ENCODE measurements at regions not wholly inside any gene's neighbourhood (a gene's known extent, or its start where the extent isn't known, plus 50 kb on each side); places are given as distances from the start of the nearest gene placed in this dataset.

DNA sequence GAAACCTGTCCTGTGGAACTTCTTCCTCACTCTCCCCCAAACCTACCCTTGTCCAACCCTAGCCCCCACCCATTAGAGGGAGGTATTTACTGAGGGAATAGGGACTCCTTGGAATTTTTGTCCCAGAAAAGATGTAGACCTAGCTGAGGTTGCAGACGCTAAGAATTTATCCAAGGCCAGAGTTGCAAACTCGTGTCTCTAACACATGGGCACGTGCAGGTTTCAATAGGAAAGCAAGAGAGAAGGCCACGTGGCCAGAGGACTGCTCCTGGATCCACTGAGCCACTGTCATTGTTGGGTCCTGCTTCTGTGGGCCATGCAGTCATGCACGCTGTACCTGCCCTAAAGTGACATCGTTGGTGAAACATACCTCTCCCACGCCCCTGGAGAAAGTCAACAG, 243.4 kb upstream of the KCNG1 start:
- DNase-seq (ENCODE audit: low read depth) = no peak

DNA sequence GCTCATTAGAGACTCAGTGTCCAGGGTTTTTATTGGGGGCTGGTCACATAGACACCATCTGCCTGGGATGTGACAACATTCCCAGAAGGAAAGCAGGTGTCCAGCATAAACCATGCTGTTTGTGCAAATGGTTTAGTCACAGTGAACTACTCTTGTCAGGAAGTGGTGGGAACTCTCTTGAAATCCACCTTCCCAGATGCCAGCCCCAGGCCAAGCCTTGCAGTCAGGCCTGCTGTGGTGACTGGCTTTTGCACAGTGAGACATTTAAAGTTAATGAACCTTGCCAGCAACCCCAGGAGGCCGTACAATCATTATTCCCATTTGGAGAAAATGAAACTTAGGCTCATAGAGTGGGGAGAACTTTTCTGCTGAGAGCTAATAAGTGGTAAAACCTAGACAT, 242.5 kb upstream of the KCNG1 start:
- DNase-seq (ENCODE audit: low read depth) = no peak

DNA sequence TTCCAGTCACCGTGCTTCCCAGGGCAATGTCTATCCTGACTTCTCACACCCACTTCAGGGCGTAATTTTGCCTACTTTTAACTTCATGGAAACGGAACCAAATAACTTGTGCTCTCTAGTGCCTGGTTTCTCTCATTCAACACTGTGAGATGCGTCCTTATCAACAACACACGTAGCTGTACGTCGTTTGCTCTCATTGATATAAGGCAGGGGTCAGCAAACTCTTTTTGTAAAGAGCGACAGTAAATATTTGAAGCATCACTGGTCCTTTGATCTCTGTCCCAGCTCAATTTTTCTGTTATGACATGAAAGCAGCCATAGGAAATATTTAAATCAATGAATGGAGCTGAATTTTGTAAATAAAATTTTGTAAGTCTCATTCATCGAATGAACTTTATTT, 239.3 kb upstream of the KCNG1 start:
- DNase-seq (ENCODE audit: low read depth) = no peak

DNA sequence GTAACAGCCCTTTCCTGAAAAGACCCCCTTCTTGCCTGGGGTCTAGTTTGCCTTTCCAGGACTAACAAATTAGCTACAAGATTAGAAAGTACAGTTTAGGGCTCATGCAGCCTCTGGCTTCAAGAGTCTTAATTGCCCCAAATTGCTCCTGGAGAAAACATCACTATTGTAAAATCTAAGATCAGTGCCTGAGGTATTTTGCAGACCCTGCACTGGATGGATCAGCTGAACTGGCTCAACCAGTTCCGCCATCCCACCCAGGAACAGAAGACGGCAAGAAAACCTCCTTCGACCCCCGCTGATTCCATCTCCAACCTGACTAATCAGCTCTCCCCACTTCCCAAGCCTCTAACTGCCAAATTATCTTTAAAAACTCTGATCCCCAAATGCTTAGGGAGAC, 236.5 kb upstream of the KCNG1 start:
- no peak for DNase-seq (ENCODE audit: low read depth)

DNA sequence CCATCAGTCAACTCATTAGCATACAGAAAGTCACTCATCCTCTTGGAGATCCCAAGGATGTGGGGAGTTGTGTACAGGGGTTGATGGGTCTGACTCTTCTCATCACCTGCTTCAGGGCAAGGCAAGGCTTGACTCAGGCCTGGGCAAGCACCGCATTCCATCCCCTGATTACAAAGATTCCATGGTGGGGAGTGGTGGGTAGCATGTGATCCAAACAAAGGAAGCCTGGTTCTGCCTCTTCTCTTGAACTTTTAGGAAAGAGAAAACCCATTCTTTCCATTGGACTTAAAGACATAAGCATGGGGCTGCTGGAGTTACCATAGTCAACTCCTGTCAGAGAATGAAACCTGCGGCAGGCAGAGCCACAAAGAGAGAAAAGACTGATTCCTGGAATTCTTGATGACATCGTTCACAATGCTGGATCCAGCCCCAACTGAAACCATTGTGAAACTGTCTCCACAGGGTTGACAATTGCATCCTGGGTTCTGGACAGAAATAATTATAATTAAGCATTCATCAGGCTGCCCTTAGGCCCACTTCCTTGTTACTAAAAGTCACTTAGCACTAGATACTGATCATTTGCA, 235.8 kb upstream of the KCNG1 start:
- no peak for DNase-seq (ENCODE audit: low read depth)

DNA sequence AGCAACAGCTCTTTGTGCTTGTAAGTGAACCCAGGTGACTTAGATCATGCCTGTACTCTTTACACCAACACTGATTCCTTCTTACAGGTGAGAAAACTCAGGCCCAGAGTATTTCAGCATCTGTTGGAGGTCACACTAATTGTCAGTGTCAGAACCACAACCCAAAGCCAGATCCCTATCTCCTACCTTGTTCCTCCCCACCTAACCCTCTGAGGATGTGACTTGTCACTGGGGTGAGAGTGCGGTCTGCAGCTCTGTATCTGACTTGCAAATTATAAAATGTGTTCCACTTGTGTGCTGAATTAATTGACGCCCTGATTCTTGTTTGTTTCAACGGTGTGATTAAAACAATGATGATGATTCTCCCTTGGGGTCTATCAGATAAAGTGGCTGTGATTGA, 232.5 kb upstream of the KCNG1 start:
- DNase-seq (ENCODE audit: low read depth) = no peak

DNA sequence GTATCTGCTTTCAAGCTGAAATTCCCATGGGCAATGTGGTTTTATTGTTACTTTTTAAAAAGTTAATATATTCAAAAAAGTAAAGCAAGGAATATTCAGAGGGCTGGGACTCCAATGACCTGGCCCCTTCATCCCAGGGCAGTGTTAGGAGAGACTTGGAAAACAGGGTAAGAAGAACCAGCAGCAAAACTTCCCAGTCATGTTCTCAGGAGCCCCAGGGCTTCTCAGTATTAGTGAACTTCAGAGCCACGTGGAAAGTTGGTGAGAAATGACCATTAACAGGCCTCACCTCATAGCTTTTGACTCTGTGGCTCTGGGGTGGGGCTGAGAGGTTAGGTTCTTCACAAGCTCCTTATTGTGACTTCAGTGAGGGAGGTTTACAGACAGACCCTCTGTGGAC, 230.4 kb upstream of the KCNG1 start:
- no peak for DNase-seq (ENCODE audit: low read depth)

DNA sequence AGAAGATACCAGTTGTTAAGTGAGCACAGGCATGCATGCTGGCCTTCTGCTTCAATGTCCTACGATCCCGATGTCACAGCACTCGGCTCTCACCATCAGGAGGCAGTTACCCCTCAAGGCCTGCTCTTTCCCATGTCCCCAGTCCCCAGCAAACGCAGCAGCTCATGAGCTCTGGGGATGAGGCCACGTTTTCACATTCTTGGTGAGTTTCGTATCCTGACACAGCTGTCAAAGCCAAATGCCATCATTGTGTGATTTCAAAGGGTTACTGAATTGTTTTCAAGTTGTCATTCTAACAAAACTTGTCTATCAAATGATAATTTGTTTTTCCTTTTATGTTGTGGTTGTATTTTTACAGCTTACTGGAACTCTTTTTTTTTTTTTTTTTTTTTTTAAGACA, 226.9 kb upstream of the KCNG1 start:
- DNase-seq (ENCODE audit: low read depth) = no peak

DNA sequence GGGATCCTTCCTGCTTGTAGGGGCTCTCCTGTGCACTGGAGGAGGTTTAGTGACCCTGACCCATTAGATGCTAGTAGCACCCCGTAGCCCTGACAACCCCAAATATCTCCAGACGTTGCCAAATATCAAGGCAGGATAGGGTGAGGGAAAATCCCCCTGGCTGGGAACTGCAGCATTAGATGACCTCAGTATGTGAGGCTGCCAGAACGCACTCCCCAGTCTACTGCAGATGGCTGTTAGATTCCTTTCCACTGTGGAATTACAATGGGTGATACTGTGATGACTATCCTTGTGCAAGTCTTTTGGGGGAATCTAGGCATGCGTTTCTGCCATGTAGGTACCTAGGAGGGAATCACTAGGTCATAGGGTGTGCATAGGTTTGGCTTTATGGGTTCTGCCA, 226.3 kb upstream of the KCNG1 start:
- DNase-seq (ENCODE audit: low read depth) = no peak

DNA sequence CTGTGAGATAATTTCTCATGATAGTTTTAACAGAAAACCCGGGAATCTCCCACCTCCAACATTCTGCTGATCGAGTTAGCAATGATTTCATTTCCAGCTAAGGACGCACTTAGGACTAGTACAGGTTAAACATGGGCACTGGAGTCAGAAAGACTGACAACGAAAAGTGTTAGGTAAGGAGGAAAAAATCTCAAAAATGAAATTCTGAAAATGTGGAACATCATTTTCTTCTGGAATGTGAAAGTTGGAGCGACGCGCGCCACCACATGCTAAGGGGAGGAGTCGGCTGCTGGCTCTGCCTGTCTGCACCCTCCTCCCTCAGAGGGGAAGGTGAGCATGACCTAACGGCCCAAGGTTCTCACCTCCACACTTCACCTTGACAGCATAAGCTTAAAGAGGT, 221.6 kb upstream of the KCNG1 start:
- no peak for DNase-seq (ENCODE audit: low read depth)

DNA sequence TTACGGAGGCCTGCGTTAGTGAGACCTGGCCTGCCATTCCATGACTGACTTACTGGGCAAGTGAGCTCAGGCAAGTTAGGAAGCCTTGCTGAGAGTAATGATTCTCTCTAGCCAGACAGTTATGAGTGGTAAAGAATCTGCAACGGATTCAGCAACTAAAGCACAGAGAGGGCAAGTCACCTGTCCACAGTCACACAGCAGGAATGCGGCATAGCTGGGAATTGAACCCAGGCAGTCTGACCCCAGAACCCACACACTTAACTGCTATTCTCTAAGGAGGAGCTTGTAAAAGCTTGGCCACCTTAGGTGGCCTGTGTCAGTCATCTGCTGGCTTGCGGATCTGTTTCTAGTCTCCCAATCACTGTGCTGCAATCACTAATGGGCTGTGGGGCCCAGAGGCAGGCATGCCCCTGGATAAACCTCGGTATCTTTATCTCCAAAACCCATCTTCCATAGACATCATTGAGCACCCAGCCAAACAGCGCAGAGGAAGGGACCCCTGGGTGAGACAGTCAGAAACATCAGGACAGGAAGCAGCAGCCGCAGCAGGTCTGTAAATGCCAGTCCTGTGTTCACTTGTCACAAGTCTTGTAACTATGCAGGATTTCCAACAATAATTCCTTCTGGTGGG, 215.9 kb upstream of the KCNG1 start:
- DNase-seq (ENCODE audit: low read depth) = no peak

DNA sequence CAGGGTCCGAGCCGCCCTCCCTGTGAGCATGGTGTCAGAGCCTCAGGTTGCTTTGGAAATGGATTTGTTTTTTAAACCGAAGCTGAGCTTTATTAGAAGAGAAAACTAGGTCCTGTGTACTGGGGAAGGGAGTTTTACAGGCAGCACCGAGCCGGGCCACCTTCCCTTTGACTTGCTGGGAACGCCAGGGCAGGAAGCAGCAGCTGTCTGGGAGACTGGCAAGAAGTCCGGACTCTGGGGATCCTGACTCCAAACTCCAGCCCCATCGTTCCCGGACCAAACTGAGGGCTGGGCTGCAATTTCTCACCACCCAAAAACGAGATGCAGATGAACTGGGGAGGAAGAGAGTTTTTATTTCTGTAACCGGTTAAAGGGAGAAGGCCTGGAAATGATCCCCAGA, 214.9 kb upstream of the KCNG1 start:
- DNase-seq (ENCODE audit: low read depth) = no peak

DNA sequence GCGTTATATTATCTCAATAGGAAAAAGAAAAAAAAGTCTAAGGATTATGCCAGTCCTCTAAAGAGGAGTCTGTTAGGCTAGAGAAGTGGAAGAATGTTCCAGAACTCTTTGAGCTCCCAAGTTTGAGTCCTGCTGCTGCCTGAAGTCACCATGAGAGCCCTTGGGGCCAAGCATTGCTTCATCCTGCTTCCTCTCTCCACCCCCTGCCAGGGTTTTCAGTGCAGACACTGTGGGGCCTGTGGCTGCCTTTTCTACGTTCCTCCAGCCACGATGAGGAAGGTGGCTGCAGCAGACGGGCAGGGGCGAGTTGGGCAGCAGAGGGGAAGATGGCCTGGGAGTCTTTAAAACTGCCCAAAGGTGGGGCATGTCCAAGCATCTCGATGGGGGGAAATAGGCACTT, 214.4 kb upstream of the KCNG1 start:
- DNase-seq (ENCODE audit: low read depth) = no peak

DNA sequence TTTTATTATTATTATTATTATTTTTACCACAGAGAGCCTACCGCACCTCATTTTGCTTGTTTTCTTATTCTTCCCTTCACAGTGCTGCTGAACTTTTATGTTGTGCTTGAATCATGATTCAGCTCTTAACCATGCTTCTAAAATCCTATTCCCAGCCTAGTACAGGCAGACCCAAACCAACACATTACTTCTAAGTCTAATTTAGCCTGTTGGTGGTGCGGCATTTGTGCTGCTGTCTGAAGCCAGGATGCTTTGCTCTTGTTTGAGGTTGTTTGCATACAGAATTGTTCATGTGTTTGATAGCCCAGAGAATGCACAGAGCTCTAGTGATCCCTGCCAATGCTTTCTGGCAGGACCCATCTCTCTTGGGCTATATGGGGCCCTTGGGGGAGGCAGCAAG, 213.5 kb upstream of the KCNG1 start:
- DNase-seq (ENCODE audit: low read depth) = no peak

DNA sequence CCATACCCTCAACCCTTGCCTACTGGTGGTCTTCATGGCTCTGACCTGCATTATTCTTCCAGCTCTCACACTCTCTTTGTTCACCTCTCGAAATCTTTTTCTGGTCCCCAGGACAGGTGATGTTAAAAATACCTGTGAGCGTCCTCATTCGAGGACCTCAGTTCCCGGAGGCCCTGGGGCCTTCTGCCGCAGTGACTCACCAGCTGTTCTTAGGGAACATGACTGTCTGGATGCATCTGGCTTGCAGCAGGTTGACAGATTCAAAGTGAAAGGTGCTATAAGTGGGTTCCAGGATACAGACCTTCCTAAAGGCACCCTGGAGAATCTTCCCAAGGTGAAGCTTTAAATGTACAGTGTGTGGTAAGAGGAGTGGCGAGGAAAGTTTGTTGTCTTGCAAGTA, 210.4 kb upstream of the KCNG1 start:
- DNase-seq (ENCODE audit: low read depth) = no peak

DNA sequence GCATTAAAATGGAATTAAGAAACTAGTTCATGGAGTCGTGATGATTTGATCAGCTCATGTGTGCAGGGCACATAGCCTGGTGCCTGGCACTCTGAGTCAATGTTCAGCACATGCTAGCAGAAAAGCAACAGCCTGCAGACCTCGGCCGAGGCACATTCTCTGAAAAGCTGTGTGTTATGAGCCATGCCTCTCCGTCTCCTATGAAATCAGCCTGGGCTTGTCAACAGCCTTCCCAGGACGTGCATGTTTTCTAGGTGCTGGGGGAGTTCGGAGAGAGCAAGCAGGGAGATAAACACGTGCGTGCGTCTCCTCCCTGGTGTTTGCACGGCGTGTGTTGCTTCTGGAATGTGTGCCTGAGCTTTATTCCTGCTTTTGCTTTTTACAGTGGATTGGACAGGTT, 207.8 kb upstream of the KCNG1 start:
- DNase-seq (ENCODE audit: low read depth) = no peak

DNA sequence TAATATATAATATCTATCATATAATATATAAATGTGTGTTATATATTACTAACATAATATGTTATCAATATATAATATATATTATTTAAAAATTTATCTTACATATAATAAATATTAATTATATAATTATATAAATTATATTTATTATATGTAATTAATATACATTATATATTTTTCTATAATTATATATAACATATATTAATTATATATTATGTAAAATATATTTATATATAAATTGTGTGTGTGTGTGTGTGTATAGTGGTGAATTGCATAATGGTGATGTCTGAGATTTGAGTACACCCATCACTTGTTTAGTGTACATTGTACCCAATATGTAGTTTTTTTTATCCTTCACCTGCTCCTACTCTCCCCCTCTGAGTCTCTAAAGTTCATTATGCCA, 205.9 kb upstream of the KCNG1 start:
- no peak for DNase-seq (ENCODE audit: low read depth)

DNA sequence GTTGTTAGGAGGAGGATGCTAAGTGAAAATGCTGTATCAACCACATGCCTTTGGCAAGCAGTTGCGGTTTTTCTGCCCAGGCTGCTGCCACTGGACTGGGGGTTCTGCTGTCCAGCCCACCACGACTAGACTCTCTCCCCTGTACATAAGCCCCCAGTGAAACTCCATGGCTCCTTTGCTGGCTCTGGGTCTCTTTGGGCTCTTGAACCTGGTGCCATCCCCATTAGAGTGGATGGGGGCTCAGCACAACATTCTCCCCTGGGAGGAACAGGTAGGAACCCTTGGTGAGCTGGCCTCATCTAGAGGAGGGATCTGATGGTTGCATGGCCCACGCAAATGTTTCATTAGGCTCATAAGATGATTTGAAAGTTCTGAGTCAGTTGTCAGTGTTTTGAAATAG, 204.8 kb upstream of the KCNG1 start:
- no peak for DNase-seq (ENCODE audit: low read depth)

DNA sequence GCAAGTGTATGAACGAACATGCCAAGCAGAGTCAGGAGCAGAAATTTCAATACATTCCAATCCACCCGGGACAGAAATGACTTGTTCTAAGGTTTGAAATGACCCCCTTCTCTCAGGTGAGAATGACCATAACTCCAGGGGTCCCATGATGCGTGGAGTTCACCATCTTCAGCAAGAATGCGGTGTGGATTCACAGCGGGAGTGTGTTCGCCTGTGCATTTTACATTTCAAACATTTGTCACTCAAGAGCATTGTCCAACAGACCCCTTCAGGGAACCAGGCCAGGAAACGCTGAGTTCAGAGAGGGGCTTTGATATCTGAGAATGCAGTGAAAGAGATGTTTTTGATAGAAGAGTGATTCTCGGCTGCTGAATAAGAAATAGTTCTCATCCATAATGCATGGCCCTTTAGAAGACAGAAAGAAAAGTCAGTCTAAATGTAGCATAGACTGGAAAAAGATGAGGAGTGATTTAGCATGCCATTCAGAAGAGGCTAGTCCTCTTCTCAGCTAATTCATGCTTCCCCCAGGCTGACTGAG, 200.3 kb upstream of the KCNG1 start:
- DNase-seq (ENCODE audit: low read depth) = no peak

DNA sequence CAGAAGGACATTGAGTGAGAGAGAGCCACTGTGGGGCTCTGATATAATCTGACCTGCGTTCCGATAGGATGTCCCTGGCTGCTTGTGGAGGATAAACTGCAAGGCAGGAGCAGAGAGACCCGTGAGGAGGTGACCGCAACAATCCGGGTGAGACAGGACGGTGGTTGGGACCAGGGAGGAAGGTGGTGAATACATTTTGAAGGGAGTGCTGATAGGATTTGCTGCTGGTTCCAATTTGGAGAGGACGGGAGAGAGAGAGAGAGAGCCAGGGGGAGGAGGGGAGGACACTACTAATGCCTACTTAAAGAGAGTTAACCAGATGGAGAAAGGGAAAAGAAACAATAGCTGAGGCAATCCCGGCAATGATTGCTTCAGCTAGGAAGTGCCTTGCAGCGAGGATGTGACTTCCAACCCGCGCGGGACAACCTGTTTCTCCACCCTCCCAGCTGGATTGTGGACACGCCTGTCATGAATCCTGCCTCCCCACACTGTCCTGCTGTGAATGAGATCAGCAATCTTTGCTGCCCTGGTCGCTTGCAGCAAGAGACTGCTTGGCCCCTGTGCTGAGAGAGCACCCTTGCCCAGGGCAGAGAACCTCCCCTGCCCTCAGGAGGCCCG, 199.0 kb upstream of the KCNG1 start:
- DNase-seq (ENCODE audit: low read depth) = no peak

DNA sequence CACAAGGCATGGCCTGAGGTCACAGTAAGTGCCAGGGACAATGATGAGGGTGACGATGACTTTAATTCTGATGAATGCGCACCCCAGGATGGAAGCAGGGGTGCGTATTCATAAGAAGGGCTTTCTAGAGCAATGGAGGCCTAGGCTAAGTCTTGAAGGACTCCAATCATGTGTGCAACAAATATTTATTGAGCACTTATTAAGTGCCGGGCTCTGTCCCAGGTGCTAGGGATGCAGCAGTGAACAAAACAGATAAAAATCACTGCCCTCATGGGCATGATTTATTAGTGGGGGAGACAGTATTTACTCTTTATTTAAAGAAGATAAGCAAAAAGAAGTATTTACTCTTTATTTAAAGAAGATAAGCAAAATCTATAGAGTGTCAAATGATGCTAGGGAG, 198.2 kb upstream of the KCNG1 start:
- no peak for DNase-seq (ENCODE audit: low read depth)

DNA sequence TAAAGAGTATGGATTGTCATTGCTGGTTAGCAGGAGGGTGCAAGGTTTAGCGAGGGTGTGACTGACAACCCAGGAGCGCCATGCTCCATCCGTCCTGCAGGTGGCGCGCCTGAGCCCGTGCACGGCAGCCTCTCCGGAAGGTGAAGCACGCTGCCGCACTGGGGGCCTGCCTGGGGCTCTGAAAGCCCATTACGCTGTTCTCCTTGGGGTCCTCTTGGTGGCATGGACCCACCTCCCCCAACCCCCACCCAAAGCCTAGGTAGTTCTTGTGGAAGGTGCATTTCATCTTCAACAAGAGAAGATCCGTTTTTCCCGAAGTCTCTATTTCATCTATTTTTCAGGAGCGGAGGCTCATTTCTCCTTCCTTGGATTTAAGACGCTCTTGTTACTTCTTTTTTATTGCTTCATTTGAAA, 197.4 kb upstream of the KCNG1 start:
- peak; percentile 35 for DNase-seq (ENCODE audit: low read depth)

DNA sequence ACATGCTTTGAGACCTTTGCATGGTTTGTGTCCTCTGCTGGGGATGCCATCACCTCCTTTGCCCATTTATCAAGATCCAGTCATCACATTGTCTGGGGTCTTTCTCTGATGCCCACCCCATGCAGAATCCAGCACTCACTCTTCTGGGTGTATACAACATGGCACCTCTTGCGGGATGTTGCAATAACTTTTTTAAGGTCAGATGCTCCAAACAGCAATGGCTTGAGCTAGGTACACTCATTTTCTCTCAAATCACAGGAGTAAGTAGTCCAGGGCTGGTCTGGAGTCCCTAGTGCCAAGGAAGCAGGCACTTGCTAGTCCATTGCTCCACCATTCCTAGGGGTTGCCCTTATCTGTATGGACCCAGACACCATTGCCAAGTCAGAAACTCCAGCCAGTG, 196.6 kb upstream of the KCNG1 start:
- no peak for DNase-seq (ENCODE audit: low read depth)

DNA sequence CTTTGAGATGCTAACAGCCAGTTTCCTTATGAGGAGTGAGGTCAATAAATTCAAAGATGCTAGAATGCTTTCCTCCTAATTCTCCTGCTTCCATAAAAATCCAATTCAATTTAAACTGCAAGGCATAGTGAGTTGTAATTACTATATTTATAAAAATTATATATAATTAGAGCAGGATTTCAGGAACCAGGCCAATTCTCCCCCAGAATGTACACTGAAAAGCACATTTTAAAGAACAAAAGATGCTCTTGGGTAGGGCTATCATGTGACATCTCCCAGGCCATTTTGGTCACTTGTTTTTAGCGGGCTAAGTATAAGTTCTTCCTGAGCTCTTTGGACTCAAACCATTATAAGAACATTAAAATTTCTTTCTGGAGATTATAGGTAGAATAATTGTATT, 195.7 kb upstream of the KCNG1 start:
- DNase-seq (ENCODE audit: low read depth) = no peak
